Left ventricle myocardium inferior (tissue), 1 donor: ENCODE measurements at regions not wholly inside any gene's neighbourhood (a gene's known extent, or its start where the extent isn't known, plus 50 kb on each side); places are given as distances from the start of the nearest gene placed in this dataset.
"Not testable (repeated sequence)": the region's sequence is repeated elsewhere in the genome, so short reads cannot be mapped to it uniquely, and the experiment has no call there.

ENCODE experiments used
- DNase-seq: peaks from one replicate; pipeline ENCODE4 v3.0.0-alpha.2; 2020
- H3K27ac ChIP-seq: fragments of 200-600 bp; replicated peaks from 2 replicates; pipeline ENCODE4 v1.8.0; 2021
- H3K27me3 ChIP-seq: fragments of 200-600 bp; 2 replicates; pipeline ENCODE4 v1.8.0; 2021; ENCODE audit warnings: low read depth
- H3K36me3 ChIP-seq: fragments of 200-600 bp; 2 replicates; pipeline ENCODE4 v1.8.0; 2021
- H3K4me1 ChIP-seq: fragments of 200-600 bp; 2 replicates; pipeline ENCODE4 v1.8.0; 2021
- H3K4me3 ChIP-seq: fragments of 200-600 bp; 2 replicates; pipeline ENCODE4 v1.8.0; 2021; ENCODE audit warnings: mild to moderate bottlenecking, moderate library complexity
- H3K9me3 ChIP-seq: fragments of 200-600 bp; replicated peaks from 2 replicates; pipeline ENCODE4 v1.8.0; 2021
- CTCF ChIP-seq: fragments of 200-600 bp; IDR thresholded peaks from 2 replicates; pipeline ENCODE4 v1.8.0; 2021; ENCODE audit warnings: antibody characterized with exemption, mild to moderate bottlenecking, borderline replicate concordance
- intact Hi-C: fragments of 100-400 bp; cut with micrococcal nuclease; formaldehyde crosslinking; loops from one replicate; pipeline ENCODE4 v1.11.0; 2022
- donor health status: DM: no; HTN: yes; CAD: no; lungs with severe emphysema.

DNA sequence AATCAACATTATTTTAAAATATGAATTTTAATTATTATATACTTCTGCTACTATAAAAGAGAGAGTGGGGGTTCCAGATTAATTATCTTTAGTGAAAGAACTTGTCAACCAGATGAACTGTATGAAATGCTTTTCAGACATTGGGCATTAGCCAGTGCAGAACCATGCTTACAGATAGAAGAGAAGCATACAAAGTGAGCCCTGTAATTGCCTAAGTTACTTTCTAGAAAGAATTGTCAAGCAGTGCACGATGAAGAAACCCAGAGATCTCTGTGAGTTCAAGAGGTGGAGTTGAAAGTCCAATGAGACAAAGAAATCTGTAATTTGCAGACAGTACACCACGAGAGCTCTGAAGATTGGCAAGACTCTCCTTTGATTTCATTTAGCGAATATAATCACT, 166.7 kb downstream of the CDC14C start:
- H3K4me3 ChIP-seq: no peak overlapping the region
- intact Hi-C loops: no loop called here
- no peak for DNase-seq
- H3K27me3 ChIP-seq: no peaks in the 10 kb centered on the region
- no peak overlapping the region for H3K27ac ChIP-seq
- no peaks in the 10 kb centered on the region for H3K36me3 ChIP-seq
- H3K9me3 ChIP-seq: no peaks in the 10 kb centered on the region
- peaks cover 6% of the 10 kb centered on the region for H3K4me1 ChIP-seq
- no peak for TF ChIP-seq CTCF

GRCh38 chr7:49091519-49091918, 167.2 kb downstream of the CDC14C start:
- TF ChIP-seq CTCF: no peak
- H3K27me3 ChIP-seq: no peaks in the 10 kb centered on the region
- intact Hi-C loops: no loop called here
- H3K4me3 ChIP-seq: no peak overlapping the region
- no peaks in the 10 kb centered on the region for H3K36me3 ChIP-seq
- DNase-seq: no peak
- peaks cover 6% of the 10 kb centered on the region for H3K4me1 ChIP-seq
- H3K9me3 ChIP-seq: no peaks in the 10 kb centered on the region
- no peak overlapping the region for H3K27ac ChIP-seq

DNA sequence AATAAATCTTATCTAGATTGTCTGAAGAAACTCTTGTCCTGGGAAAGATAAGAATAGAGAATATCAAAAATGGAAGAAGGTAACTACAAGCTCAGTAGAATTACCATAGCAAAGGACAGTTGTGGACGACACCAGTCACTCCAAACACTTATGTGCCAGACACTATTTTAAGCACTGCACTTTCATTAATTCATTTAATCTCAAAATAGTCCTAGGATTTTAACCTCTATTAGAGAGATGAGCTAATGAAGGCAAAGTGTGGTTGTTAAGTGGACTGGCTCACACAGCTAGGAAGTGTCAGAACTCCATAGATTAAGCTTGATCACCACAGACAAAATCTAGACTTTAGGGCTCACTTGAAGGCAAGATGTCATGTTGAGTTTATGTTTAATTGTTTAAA, 168.9 kb downstream of the CDC14C start:
- intact Hi-C loops: no loop called here

GRCh38 chr7:49094866-49095265, 170.5 kb downstream of the CDC14C start:
- H3K4me1 ChIP-seq: peaks cover 6% of the 10 kb centered on the region
- no peaks in the 10 kb centered on the region for H3K9me3 ChIP-seq
- TF ChIP-seq CTCF: no peak
- H3K27ac ChIP-seq: no peak overlapping the region
- H3K4me3 ChIP-seq: no peak overlapping the region
- no peak for DNase-seq
- H3K36me3 ChIP-seq: no peaks in the 10 kb centered on the region
- intact Hi-C loops: no loop called here
- no peaks in the 10 kb centered on the region for H3K27me3 ChIP-seq

More for the DNA sequence above, 168.9 kb downstream of the CDC14C start:
- Histone ChIP-seq H3K27me3 (no peaks in the 10 kb centered on the region), H3K9me3 (no peaks in the 10 kb centered on the region), H3K27ac (no peak overlapping the region), H3K4me1 (peaks cover 6% of the 10 kb centered on the region), H3K36me3 (no peaks in the 10 kb centered on the region), H3K4me3 (no peak overlapping the region)
- DNase-seq: no peak
- no peak for TF ChIP-seq CTCF

DNA sequence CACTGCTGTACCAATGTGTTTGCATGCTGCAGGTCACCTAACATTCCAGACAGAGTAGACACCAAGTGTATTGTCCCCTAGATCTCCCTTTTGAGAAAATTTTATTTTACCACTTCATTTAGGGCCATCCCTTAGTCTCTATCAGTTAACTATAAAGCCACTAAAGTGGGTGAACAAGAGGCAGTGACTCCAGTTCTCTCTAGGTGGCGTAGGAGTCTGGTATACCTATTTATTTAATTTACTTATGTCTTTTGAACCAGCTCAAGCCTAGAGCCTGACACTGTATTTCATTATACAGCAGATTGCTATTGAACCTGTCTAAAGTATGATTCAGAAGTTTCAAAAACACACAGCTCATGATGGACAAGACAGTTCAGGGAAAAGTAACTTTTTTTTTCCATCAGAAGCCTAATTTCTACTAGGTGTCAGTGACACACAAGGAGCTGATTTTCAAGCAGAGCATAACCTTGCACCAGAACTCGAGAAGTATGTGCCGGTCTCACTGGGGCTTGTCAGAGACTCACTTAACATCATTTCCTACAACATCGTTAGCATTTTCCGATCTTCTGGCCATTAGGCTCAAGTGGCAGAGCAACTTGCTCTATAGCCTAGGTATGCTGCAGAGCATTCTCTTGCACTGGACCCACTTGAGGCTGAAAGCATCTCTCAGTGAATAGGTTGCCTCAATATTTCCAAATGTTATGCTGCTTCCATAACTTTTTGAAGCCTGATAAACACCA, 175.4 kb downstream of the CDC14C start:
- peak; percentile 35 for TF ChIP-seq CTCF
- intact Hi-C loops: no loop called here
- Histone ChIP-seq H3K36me3 (no peaks in the 10 kb centered on the region), H3K4me1 (peaks cover 3% of the 10 kb centered on the region), H3K27me3 (no peaks in the 10 kb centered on the region), H3K4me3 (no peak overlapping the region), H3K9me3 (no peaks in the 10 kb centered on the region), H3K27ac (no peak overlapping the region)
- no peak for DNase-seq

GRCh38 chr7:49100908-49101740, 176.8 kb downstream of the CDC14C start:
- H3K9me3 ChIP-seq, H3K36me3 ChIP-seq, DNase-seq, intact Hi-C loops, H3K27me3 ChIP-seq, H3K27ac ChIP-seq, H3K4me3 ChIP-seq, H3K4me1 ChIP-seq: not testable (repeated sequence)
